A673 (cell line): ENCODE measurements at regions not wholly inside any gene's neighbourhood (a gene's known extent, or its start where the extent isn't known, plus 50 kb on each side); places are given as distances from the start of the nearest gene placed in this dataset.

Experiments used
- BruUV-seq: library from RNA; stranded (reverse); fragments of 400-500 nt; replicated peaks from 2 replicates; lab custom pipeline; 2021; lab: Mats Ljungman, UMichigan
- CTCF ChIA-PET: fragments of 300-600 bp; sonication (Branson Sonifier 250); formaldehyde crosslinking; loops from one replicate; lab custom pipeline; 2022; ENCODE audit warnings: antibody characterized with exemption; lab: Charles Lee
- POLR2A ChIA-PET: fragments of 300-600 bp; sonication (Branson Sonifier 250); formaldehyde crosslinking; loops from one replicate; lab custom pipeline; 2022; ENCODE audit warnings: antibody characterized with exemption; ENCODE audit not compliant: low non-redundant PET; lab: Charles Lee
- DNase-seq: peaks from one replicate; pipeline ENCODE4 v3.0.0-alpha.2; 2015; ENCODE audit warnings: low spot score
- H3K27ac ChIP-seq: fragments of 200-600 bp; sonication (generic); 2 replicates; pipeline ENCODE4 v1.5.1; 2016; ENCODE audit warnings: mixed run types, low read depth, mild to moderate bottlenecking, mixed read lengths, antibody characterized with exemption, low read length; ENCODE audit not compliant: poor library complexity, severe bottlenecking
- H3K27me3 ChIP-seq: fragments of 200-600 bp; sonication (generic); replicated peaks from 2 replicates; pipeline ENCODE4 v1.6.1; 2017; ENCODE audit warnings: mixed run types, low read depth, mild to moderate bottlenecking, mixed read lengths, antibody characterized with exemption, low read length; ENCODE audit not compliant: insufficient read depth, poor library complexity
- H3K36me3 ChIP-seq: fragments of 200-600 bp; sonication (generic); 2 replicates; pipeline ENCODE4 v1.6.1; 2016; ENCODE audit warnings: mixed run types, mild to moderate bottlenecking, mixed read lengths, antibody characterized with exemption, low read length; ENCODE audit not compliant: insufficient read depth, poor library complexity, severe bottlenecking
- H3K4me1 ChIP-seq: fragments of 200-600 bp; sonication (generic); 2 replicates; pipeline ENCODE4 v1.6.1; 2017; ENCODE audit warnings: mixed run types, mild to moderate bottlenecking, mixed read lengths, antibody characterized with exemption, low read length; ENCODE audit not compliant: insufficient read depth, poor library complexity, severe bottlenecking
- H3K4me3 ChIP-seq: fragments of 200-600 bp; sonication (generic); 2 replicates; pipeline ENCODE4 v1.5.1; 2016; ENCODE audit warnings: low read depth, mixed run types, mild to moderate bottlenecking, mixed read lengths, low read length; ENCODE audit not compliant: poor library complexity, severe bottlenecking
- H3K9me3 ChIP-seq: fragments of 200-600 bp; sonication (generic); 2 replicates; pipeline ENCODE4 v1.6.1; 2016; ENCODE audit warnings: mixed run types, low read depth, mild to moderate bottlenecking, mixed read lengths, antibody characterized with exemption, low read length; ENCODE audit not compliant: poor library complexity, severe bottlenecking
- CTCF ChIP-seq: fragments of 300-800, 200-600 bp; sonication (generic); conservative IDR thresholded peaks from 2 replicates; pipeline ENCODE4 v1.5.1; 2017; ENCODE audit warnings: low read depth, mild to moderate bottlenecking, antibody characterized with exemption, low read length, moderate library complexity, mixed read lengths
- EZH2 ChIP-seq: fragments of 200-600 bp; sonication (generic); IDR thresholded peaks from 2 replicates; pipeline ENCODE4 v1.6.1; 2017; ENCODE audit warnings: borderline replicate concordance, low read depth, mild to moderate bottlenecking, mixed read lengths, antibody characterized with exemption, low read length; ENCODE audit not compliant: poor library complexity, severe bottlenecking
- intact Hi-C: fragments of 100-400 bp; cut with micrococcal nuclease; formaldehyde crosslinking; loops from one replicate; pipeline ENCODE4 v1.10.0; 2022; ENCODE audit not compliant: unreplicated experiment

DNA sequence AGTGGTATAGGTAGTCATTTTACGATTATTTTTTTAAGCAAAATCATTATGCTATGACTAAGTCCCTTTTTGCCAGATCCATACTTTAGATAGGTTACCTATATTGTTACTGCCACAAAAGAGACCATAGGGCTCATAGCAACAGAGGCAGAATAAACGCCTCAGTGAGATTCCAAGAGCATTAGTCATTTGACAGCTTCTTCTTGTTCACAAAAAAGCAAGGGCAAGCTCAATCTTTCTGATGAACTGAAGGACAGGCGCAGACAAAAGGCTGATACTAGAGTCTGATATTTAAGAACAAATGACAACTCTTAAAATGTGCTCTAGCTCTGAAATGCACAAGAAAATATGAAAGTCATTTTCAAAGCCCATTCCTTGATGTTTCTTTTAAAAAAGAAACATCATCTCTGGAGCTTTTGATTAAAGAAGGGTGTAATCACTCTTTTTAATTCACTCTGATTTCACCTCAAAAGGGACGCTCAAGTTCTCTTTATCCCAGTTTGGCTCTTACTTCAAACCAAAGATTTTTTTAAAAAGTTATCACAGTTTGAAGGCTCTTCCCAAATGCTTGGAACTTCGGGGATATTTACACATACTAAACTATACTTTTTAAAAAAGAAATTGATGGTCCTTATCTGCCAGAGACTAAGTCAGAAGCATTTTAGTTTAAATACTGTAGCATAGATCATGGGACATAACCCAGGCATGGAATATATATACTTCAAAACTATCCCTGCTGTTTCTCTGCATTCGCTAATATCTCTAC lies 187.2 kb downstream of the EFNB2 start:
- no TSS peak for BruUV-seq
- intact Hi-C loops, result no loop called here
- Histone ChIP-seq H3K36me3 (no peaks in the 10 kb centered on the region), H3K27ac (no peak overlapping the region), H3K9me3 (no peaks in the 10 kb centered on the region), H3K4me1 (no peaks in the 10 kb centered on the region), H3K27me3 (peaks cover 32% of the 10 kb centered on the region), H3K4me3 (no peak overlapping the region)
- TF ChIP-seq CTCF, result no peak
- CTCF ChIA-PET, result no interaction called here
- POLR2A ChIA-PET, result no interaction called here
- no peak for DNase-seq

GRCh38 chr13:106344342-106344741 lies 191.1 kb downstream of the EFNB2 start:
- no peaks in the 10 kb centered on the region for H3K4me1 ChIP-seq
- no peak for TF ChIP-seq EZH2
- TF ChIP-seq CTCF, result no peak
- no peaks in the 10 kb centered on the region for H3K36me3 ChIP-seq
- peaks cover 21% of the 10 kb centered on the region for H3K27me3 ChIP-seq
- H3K27ac ChIP-seq, result no peak overlapping the region
- H3K4me3 ChIP-seq, result no peak overlapping the region
- intact Hi-C loops, result no loop called here
- peaks cover 8% of the 10 kb centered on the region for H3K9me3 ChIP-seq
- ChIA-PET CTCF (no interaction called here), POLR2A (no interaction called here)
- DNase-seq, result no peak
- BruUV-seq, result no TSS peak

GRCh38 chr13:106343836-106344235 lies 191.6 kb downstream of the EFNB2 start:
- H3K4me1 ChIP-seq, result no peaks in the 10 kb centered on the region
- ChIA-PET POLR2A (no interaction called here), CTCF (no interaction called here)
- H3K36me3 ChIP-seq, result no peaks in the 10 kb centered on the region
- intact Hi-C loops, result no loop called here
- no TSS peak for BruUV-seq
- peaks cover 8% of the 10 kb centered on the region for H3K9me3 ChIP-seq
- H3K27ac ChIP-seq, result no peak overlapping the region
- DNase-seq, result no peak
- TF ChIP-seq EZH2, result no peak
- no peak for TF ChIP-seq CTCF
- no peak overlapping the region for H3K4me3 ChIP-seq
- H3K27me3 ChIP-seq, result peaks cover 16% of the 10 kb centered on the region
